ENCODE measurements at regions not wholly inside any gene's neighbourhood (a gene's known extent, or its start where the extent isn't known, plus 50 kb on each side); places are given as distances from the start of the nearest gene placed in this dataset.

DNA sequence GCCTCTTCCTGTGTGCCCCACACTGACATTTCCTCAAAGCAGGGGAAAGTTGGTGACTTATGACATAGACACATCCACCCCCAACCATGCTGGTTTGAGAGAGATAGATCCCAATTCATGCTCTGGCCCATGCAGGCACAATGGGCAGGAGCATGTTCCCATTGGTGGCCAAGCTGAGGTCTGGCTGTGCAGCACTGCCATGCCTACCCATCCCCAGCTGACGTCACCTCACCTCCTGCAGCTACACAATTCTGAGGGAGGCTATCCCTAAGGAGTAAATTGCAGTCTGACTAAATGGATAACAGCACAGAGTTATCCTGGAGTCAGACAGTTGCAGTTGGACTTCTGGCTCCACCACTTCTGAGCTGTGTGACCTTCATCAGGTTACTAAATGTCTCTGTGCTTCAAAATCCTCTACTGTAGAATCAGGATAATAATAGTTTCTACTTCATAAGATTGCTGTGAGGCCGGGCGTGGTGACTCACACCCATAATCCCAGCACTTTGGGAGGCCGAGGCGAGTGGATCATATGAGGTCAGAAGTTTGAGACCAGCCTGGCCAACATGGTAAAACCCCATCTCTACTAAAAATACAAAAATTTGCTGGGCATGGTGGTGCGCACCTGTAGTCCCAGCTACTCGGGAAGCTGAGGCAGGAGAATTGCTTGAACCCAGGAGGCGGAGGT, 323.9 kb downstream of the BCL11B start:
- no peak for TF ChIP-seq TAF1 (IDR thresholded peaks at IDR 0.05; ENCODE audit: low read depth)
- no peak for TF ChIP-seq REST (IDR thresholded peaks at IDR 0.05; ENCODE audit: borderline replicate concordance)
- no peak for TF ChIP-seq SMC3 (conservative IDR thresholded peaks at IDR 0.05; ENCODE audit: poor library complexity)
- TF ChIP-seq POLR2AphosphoS5 (IDR thresholded peaks at IDR 0.05), result no peak
- TF ChIP-seq, protein P1, sequence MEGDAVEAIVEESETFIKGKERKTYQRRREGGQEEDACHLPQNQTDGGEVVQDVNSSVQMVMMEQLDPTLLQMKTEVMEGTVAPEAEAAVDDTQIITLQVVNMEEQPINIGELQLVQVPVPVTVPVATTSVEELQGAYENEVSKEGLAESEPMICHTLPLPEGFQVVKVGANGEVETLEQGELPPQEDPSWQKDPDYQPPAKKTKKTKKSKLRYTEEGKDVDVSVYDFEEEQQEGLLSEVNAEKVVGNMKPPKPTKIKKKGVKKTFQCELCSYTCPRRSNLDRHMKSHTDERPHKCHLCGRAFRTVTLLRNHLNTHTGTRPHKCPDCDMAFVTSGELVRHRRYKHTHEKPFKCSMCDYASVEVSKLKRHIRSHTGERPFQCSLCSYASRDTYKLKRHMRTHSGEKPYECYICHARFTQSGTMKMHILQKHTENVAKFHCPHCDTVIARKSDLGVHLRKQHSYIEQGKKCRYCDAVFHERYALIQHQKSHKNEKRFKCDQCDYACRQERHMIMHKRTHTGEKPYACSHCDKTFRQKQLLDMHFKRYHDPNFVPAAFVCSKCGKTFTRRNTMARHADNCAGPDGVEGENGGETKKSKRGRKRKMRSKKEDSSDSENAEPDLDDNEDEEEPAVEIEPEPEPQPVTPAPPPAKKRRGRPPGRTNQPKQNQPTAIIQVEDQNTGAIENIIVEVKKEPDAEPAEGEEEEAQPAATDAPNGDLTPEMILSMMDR (IDR thresholded peaks at IDR 0.05; ENCODE audit: poor library complexity, severe bottlenecking), result no peak
- TF ChIP-seq MXI1 (conservative IDR thresholded peaks at IDR 0.05; ENCODE audit: poor library complexity, severe bottlenecking), result no peak
- TF ChIP-seq RAD21 (conservative IDR thresholded peaks at IDR 0.05), result no peak
- TF ChIP-seq EZH2 (IDR thresholded peaks at IDR 0.05; ENCODE audit: borderline replicate concordance, insufficient read depth, low read length, poor library complexity, severe bottlenecking), result no peak
- no peak for TF ChIP-seq EP300 (conservative IDR thresholded peaks at IDR 0.05; ENCODE audit: poor library complexity, severe bottlenecking)
- no peaks in the 10 kb centered on the region for H3K36me3 ChIP-seq (ENCODE audit: insufficient read depth, low read length)

GRCh38 chr14:98949051-98949450, 322.9 kb downstream of the BCL11B start:
- H3K9me2 ChIP-seq (ENCODE audit: insufficient read depth, low read length), result no peaks in the 10 kb centered on the region
- TF ChIP-seq POLR2AphosphoS5 (IDR thresholded peaks at IDR 0.05), result no peak
- no peak for TF ChIP-seq EP300 (conservative IDR thresholded peaks at IDR 0.05; ENCODE audit: poor library complexity, severe bottlenecking)
- TF ChIP-seq EZH2 (IDR thresholded peaks at IDR 0.05; ENCODE audit: borderline replicate concordance, insufficient read depth, low read length, poor library complexity, severe bottlenecking), result no peak
- TF ChIP-seq SMC3 (conservative IDR thresholded peaks at IDR 0.05; ENCODE audit: poor library complexity), result no peak
- TF ChIP-seq RAD21 (conservative IDR thresholded peaks at IDR 0.05), result no peak
- no peak for TF ChIP-seq TAF1 (IDR thresholded peaks at IDR 0.05; ENCODE audit: low read depth)
- TF ChIP-seq REST (IDR thresholded peaks at IDR 0.05; ENCODE audit: borderline replicate concordance), result no peak
- no peak for TF ChIP-seq MXI1 (conservative IDR thresholded peaks at IDR 0.05; ENCODE audit: poor library complexity, severe bottlenecking)
- TF ChIP-seq, protein P1 (IDR thresholded peaks at IDR 0.05; ENCODE audit: poor library complexity, severe bottlenecking), result no peak

More for the DNA sequence above, 323.9 kb downstream of the BCL11B start:
- no peaks in the 10 kb centered on the region for H3K79me2 ChIP-seq (replicated peaks; ENCODE audit: insufficient read depth, low read length)
- H3K9ac ChIP-seq (ENCODE audit: low read length), result no peak overlapping the region
- H3K27ac ChIP-seq (ENCODE audit: low read length), result no peak overlapping the region
- no peaks in the 10 kb centered on the region for H3K9me2 ChIP-seq (ENCODE audit: insufficient read depth, low read length)
- no peak overlapping the region for H3K4me2 ChIP-seq (ENCODE audit: low read length)
- no peaks in the 10 kb centered on the region for H4K20me1 ChIP-seq (ENCODE audit: insufficient read depth)
- H3F3A ChIP-seq (ENCODE audit: insufficient read depth, low read length, poor library complexity, severe bottlenecking), result no peaks in the 10 kb centered on the region
- no peaks in the 10 kb centered on the region for H3K9me3 ChIP-seq (ENCODE audit: low read length)
- no peaks in the 10 kb centered on the region for H3K27me3 ChIP-seq (ENCODE audit: insufficient read depth, low read depth, low read length)
- H3K4me3 ChIP-seq (ENCODE audit: low read length), result no peak overlapping the region
- H2AFZ ChIP-seq (ENCODE audit: low read depth, low read length), result no peak overlapping the region

More at GRCh38 chr14:98949051-98949450, 322.9 kb downstream of the BCL11B start:
- no peaks in the 10 kb centered on the region for H3K9me3 ChIP-seq (ENCODE audit: low read length)
- no peak overlapping the region for H3K27ac ChIP-seq (ENCODE audit: low read length)
- no peak overlapping the region for H3K4me3 ChIP-seq (ENCODE audit: low read length)
- H3K4me2 ChIP-seq (ENCODE audit: low read length), result no peak overlapping the region
- no peaks in the 10 kb centered on the region for H3K36me3 ChIP-seq (ENCODE audit: insufficient read depth, low read length)
- no peaks in the 10 kb centered on the region for H3K27me3 ChIP-seq (ENCODE audit: insufficient read depth, low read depth, low read length)
- no peak overlapping the region for H2AFZ ChIP-seq (ENCODE audit: low read depth, low read length)
- H4K20me1 ChIP-seq (ENCODE audit: insufficient read depth), result no peaks in the 10 kb centered on the region
- no peak overlapping the region for H3K9ac ChIP-seq (ENCODE audit: low read length)
- no peaks in the 10 kb centered on the region for H3F3A ChIP-seq (ENCODE audit: insufficient read depth, low read length, poor library complexity, severe bottlenecking)
- H3K79me2 ChIP-seq (replicated peaks; ENCODE audit: insufficient read depth, low read length), result no peaks in the 10 kb centered on the region

Data from neural cell (in vitro differentiated cells).